Ishikawa (cell line): ENCODE measurements at regions not wholly inside any gene's neighbourhood (a gene's known extent, or its start where the extent isn't known, plus 50 kb on each side); places are given as distances from the start of the nearest gene placed in this dataset.

ENCODE experiments used
- CEBPB ChIP-seq: IDR thresholded peaks from 2 replicates; pipeline ENCODE4 v1.6.1; 2012
- CREB1 ChIP-seq: IDR thresholded peaks from 2 replicates; pipeline ENCODE4 v1.6.1; 2012; ENCODE audit warnings: low read depth
- EGR1 ChIP-seq: IDR thresholded peaks from 2 replicates; pipeline ENCODE4 v1.6.1; 2012
- EP300 ChIP-seq: IDR thresholded peaks from 2 replicates; pipeline ENCODE4 v1.6.1; 2012; ENCODE audit warnings: borderline replicate concordance
- FOXM1 ChIP-seq: IDR thresholded peaks from 2 replicates; pipeline ENCODE4 v1.6.1; 2012; ENCODE audit warnings: low read depth, borderline replicate concordance
- NFIC ChIP-seq: IDR thresholded peaks from 2 replicates; pipeline ENCODE4 v1.6.1; 2012
- RAD21 ChIP-seq: IDR thresholded peaks from 2 replicates; pipeline ENCODE4 v1.6.1; 2012; ENCODE audit warnings: low read depth
- TAF1 ChIP-seq: IDR thresholded peaks from 2 replicates; pipeline ENCODE4 v1.6.1; 2012; ENCODE audit warnings: low read depth, mild to moderate bottlenecking
- TCF12 ChIP-seq: IDR thresholded peaks from 2 replicates; pipeline ENCODE4 v1.6.1; 2012; ENCODE audit warnings: low read depth
- TEAD4 ChIP-seq: IDR thresholded peaks from 2 replicates; pipeline ENCODE4 v1.6.1; 2012
- YY1 ChIP-seq: IDR thresholded peaks from 2 replicates; pipeline ENCODE4 v1.6.1; 2012; ENCODE audit warnings: low read depth
- ZBTB7A ChIP-seq: IDR thresholded peaks from 2 replicates; pipeline ENCODE4 v1.6.1; 2012; ENCODE audit warnings: low read depth
- TF ChIP-seq, protein P1 (sequence below): IDR thresholded peaks from 2 replicates; pipeline ENCODE4 v1.6.1; 2012
- TF ChIP-seq, protein P2 (sequence below): IDR thresholded peaks from 2 replicates; pipeline ENCODE4 v1.6.1; 2012; ENCODE audit warnings: low read depth, mild to moderate bottlenecking
- TF ChIP-seq, protein P3 (sequence below): IDR thresholded peaks from 2 replicates; pipeline ENCODE4 v1.6.1; 2012

DNA sequence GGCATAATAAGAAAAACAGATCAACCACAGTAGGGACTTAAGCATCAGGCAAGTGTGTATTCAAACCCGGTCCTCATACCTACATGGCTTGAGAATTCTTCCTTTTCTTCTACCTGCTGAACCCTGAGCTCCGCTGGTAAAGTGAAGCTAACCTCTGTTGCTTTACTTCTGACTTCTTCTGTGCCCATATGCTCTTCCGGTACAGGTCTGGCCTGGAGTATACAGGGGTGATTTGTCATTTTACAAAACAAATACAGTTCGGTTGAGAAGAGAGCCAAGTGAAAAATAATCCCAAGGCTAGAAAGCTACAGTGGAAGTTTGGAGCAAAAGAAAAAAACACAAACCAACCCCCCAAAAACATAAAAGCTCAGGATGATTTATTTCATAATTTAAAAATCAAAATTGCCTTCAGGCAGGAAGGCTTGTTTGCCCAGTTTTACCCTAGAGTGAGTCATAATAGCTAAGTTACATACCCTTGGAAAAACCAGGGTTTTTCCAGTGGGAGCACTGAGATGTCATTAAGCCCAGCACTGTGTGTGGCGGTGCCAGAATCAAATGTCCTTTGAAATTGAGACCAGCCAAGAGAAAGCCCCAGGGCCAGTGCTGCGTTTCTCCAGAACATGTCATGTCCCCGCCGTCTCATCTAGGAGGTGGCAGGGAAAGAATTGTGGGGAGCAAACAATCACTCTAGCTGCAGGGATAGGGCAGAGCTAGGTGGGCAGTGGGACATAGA lies 305.5 kb upstream of the ISX start:
- no peak for TF ChIP-seq CEBPB
- TF ChIP-seq, protein P1, sequence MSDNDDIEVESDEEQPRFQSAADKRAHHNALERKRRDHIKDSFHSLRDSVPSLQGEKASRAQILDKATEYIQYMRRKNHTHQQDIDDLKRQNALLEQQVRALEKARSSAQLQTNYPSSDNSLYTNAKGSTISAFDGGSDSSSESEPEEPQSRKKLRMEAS = no peak
- no peak for TF ChIP-seq TEAD4
- no peak for TF ChIP-seq RAD21
- no peak for TF ChIP-seq EGR1
- no peak for TF ChIP-seq FOXM1
- no peak for TF ChIP-seq CREB1
- TF ChIP-seq, protein P2, sequence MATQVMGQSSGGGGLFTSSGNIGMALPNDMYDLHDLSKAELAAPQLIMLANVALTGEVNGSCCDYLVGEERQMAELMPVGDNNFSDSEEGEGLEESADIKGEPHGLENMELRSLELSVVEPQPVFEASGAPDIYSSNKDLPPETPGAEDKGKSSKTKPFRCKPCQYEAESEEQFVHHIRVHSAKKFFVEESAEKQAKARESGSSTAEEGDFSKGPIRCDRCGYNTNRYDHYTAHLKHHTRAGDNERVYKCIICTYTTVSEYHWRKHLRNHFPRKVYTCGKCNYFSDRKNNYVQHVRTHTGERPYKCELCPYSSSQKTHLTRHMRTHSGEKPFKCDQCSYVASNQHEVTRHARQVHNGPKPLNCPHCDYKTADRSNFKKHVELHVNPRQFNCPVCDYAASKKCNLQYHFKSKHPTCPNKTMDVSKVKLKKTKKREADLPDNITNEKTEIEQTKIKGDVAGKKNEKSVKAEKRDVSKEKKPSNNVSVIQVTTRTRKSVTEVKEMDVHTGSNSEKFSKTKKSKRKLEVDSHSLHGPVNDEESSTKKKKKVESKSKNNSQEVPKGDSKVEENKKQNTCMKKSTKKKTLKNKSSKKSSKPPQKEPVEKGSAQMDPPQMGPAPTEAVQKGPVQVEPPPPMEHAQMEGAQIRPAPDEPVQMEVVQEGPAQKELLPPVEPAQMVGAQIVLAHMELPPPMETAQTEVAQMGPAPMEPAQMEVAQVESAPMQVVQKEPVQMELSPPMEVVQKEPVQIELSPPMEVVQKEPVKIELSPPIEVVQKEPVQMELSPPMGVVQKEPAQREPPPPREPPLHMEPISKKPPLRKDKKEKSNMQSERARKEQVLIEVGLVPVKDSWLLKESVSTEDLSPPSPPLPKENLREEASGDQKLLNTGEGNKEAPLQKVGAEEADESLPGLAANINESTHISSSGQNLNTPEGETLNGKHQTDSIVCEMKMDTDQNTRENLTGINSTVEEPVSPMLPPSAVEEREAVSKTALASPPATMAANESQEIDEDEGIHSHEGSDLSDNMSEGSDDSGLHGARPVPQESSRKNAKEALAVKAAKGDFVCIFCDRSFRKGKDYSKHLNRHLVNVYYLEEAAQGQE = no peak
- no peak for TF ChIP-seq TCF12
- TF ChIP-seq ZBTB7A = no peak
- no peak for TF ChIP-seq TAF1
- no peak for TF ChIP-seq YY1
- TF ChIP-seq NFIC = no peak

DNA sequence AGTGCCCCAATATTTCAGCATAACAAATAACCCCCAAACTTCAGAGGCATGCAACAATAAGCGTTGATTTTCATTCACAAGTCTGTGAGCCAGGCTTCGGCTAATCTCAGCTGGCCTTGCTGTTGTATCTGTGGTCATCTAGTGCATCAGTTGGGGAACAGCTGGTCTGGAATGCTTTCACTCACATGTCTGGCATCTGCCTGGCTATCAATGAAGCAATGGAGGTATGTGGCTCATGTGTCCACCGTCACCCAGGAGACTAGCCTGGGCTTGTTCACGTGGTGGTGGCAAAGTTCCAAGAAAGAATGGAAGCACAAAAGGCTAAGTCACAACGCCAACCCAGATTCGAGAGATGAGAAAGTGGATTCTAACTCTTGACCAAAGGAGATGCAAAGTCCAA lies 304.8 kb upstream of the ISX start:
- TF ChIP-seq, protein P2 = no peak
- TF ChIP-seq EGR1 = no peak
- no peak for TF ChIP-seq CREB1
- TF ChIP-seq YY1 = no peak
- no peak for TF ChIP-seq NFIC
- no peak for TF ChIP-seq FOXM1
- TF ChIP-seq ZBTB7A = no peak
- no peak for TF ChIP-seq TEAD4

DNA sequence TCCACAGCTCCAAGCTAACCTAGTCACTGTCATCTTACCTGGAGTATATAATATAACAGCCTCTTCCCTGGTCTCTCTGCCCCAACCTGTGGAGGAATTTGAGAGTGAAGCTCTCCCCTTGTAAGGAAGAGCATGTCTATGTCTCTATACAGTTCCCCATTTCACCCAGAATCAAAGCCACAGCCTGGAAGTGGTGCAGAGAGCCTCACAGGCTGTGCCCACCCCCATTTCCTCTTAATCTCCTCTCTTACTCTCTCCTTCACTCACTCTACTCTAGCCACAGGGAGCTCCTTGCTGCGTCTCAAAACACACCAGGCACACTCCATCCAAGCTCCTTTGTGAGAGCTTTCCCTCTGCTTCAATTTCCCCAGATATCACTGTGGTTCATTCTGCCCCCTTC lies 302.5 kb upstream of the ISX start:
- TF ChIP-seq TEAD4 (no peak), ZBTB7A (no peak), NFIC (no peak), EP300 (no peak), EGR1 (no peak), FOXM1 (no peak), TCF12 (no peak), TAF1 (no peak), RAD21 (no peak), CEBPB (no peak), CREB1 (no peak), YY1 (no peak)
- TF ChIP-seq, protein P1 = no peak
- TF ChIP-seq, protein P2 = no peak
- TF ChIP-seq, protein P3, sequence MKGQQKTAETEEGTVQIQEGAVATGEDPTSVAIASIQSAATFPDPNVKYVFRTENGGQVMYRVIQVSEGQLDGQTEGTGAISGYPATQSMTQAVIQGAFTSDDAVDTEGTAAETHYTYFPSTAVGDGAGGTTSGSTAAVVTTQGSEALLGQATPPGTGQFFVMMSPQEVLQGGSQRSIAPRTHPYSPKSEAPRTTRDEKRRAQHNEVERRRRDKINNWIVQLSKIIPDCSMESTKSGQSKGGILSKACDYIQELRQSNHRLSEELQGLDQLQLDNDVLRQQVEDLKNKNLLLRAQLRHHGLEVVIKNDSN = no peak

DNA sequence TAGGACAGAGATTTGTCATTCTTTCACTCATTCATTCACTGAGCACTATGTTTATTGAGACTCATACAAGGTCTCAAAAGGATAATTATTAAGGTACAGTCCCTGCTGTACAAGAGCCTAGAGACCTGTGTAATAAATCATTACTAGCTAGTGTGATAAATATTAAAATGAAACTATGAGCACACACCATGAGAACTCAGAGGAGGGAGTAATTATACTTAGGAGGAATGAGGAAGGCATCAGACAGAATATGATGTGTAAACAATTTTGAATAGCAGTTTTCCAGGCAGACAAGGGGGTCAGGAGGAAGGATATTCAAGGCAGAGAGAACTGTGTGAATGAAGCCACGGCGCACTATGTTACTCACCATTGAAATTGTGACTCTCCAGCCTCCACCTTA lies 300.8 kb upstream of the ISX start:
- TF ChIP-seq RAD21 = no peak
- no peak for TF ChIP-seq TAF1
- TF ChIP-seq EGR1 = no peak
- no peak for TF ChIP-seq YY1
- TF ChIP-seq CREB1 = no peak

DNA sequence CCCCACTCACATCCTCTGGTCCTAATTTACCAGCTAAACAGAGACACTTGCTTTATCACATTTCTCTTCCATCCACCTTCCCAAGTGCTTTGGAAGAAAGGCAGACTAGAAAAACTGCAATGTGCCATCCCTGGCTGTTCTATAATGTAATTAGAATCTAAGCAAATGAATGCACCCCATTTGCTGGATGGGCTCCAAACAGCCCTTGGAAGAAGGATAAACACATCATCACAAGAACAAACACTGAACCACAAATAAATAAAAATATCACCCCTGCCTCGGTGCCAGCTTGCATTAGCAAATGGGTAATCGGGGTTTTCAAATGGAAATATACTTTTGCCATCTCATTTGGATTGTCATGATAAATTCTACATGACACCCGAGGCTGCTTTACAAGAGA lies 296.6 kb upstream of the ISX start:
- TF ChIP-seq EGR1 (no peak), YY1 (no peak), CREB1 (no peak), ZBTB7A (no peak), RAD21 (no peak)
- TF ChIP-seq, protein P2 = no peak
